Colonic mucosa (tissue), 4 donors: ENCODE measurements at regions not wholly inside any gene's neighbourhood (a gene's known extent, or its start where the extent isn't known, plus 50 kb on each side); places are given as distances from the start of the nearest gene placed in this dataset.

ENCODE experiments used
- DNase-seq: peaks from one replicate; pipeline ENCODE4 v3.0.0-alpha.2; 2020
- H3K27ac ChIP-seq: fragments of 200-600 bp; one replicate; pipeline ENCODE4 v1.8.0; 2021
- H3K27me3 ChIP-seq: fragments of 200-600 bp; one replicate; pipeline ENCODE4 v1.8.0; 2021
- H3K36me3 ChIP-seq: fragments of 200-600 bp; one replicate; pipeline ENCODE4 v1.8.0; 2021
- H3K4me1 ChIP-seq: fragments of 200-600 bp; one replicate; pipeline ENCODE4 v1.8.0; 2021; ENCODE audit warnings: mild to moderate bottlenecking
- H3K4me3 ChIP-seq: fragments of 200-600 bp; one replicate; pipeline ENCODE4 v1.8.0; 2021
- H3K9ac ChIP-seq, 2 donors: one replicate each; pipeline ENCODE4 v1.7.0; 2013; ENCODE audit warnings: control low read depth in 2 of 2, low read depth in 2 of 2, low read length in 2 of 2
- H3K9me3 ChIP-seq: fragments of 200-600 bp; one replicate; pipeline ENCODE4 v1.8.0; 2021
- CTCF ChIP-seq: fragments of 200-600 bp; IDR thresholded peaks from one replicate; pipeline ENCODE4 v1.8.0; 2022; ENCODE audit warnings: antibody characterized with exemption, mild to moderate bottlenecking
- intact Hi-C: fragments of 100-400 bp; cut with DNase I; formaldehyde crosslinking; loops from one replicate; pipeline ENCODE4 v1.14.1; 2022
- donor health status: healthy.
- donor health status: DM: no; HTN: no; CAD: no.
- donor health status: DM: no; HTN: no; CAD: no.

- no peak overlapping the region for H3K27ac ChIP-seq
- intact Hi-C loops = no loop called here
- H3K27me3 ChIP-seq = no peaks in the 10 kb centered on the region
- no peak for TF ChIP-seq CTCF
- DNase-seq = no peak
- no peaks in the 10 kb centered on the region for H3K9me3 ChIP-seq
- no peaks in the 10 kb centered on the region for H3K36me3 ChIP-seq
- H3K4me3 ChIP-seq = no peak overlapping the region
- no peaks in the 10 kb centered on the region for H3K4me1 ChIP-seq
- no peak overlapping the region for H3K9ac ChIP-seq
Observed at GRCh38 chr11:26076233-26076990, 255.5 kb upstream of the ANO3 start.

- intact Hi-C loops = no loop called here
- no peak for TF ChIP-seq CTCF
- DNase-seq = no peak
- Histone ChIP-seq H3K27me3 (no peaks in the 10 kb centered on the region), H3K4me3 (no peak overlapping the region), H3K9ac (no peak overlapping the region), H3K4me1 (no peaks in the 10 kb centered on the region), H3K27ac (no peak overlapping the region), H3K9me3 (no peaks in the 10 kb centered on the region), H3K36me3 (no peaks in the 10 kb centered on the region)
Observed at GRCh38 chr11:26078231-26078821, 253.6 kb upstream of the ANO3 start.

- Histone ChIP-seq H3K36me3 (no peaks in the 10 kb centered on the region), H3K4me3 (no peak overlapping the region), H3K9ac (no peak overlapping the region), H3K9me3 (no peaks in the 10 kb centered on the region), H3K27ac (no peak overlapping the region), H3K27me3 (no peaks in the 10 kb centered on the region), H3K4me1 (no peaks in the 10 kb centered on the region)
- intact Hi-C loops = no loop called here
- no peak for TF ChIP-seq CTCF
- no peak for DNase-seq
Observed at GRCh38 chr11:26084313-26084712, 247.6 kb upstream of the ANO3 start.

GRCh38 chr11:26086028-26086427, 245.9 kb upstream of the ANO3 start:
- no peak for TF ChIP-seq CTCF
- intact Hi-C loops = no loop called here
- Histone ChIP-seq H3K9me3 (no peaks in the 10 kb centered on the region), H3K9ac (no peak overlapping the region), H3K36me3 (no peaks in the 10 kb centered on the region), H3K4me1 (no peaks in the 10 kb centered on the region), H3K27ac (no peak overlapping the region), H3K27me3 (no peaks in the 10 kb centered on the region), H3K4me3 (no peak overlapping the region)
- DNase-seq = no peak

- Histone ChIP-seq H3K9ac (no peak overlapping the region), H3K4me3 (no peak overlapping the region), H3K27me3 (no peaks in the 10 kb centered on the region), H3K4me1 (no peaks in the 10 kb centered on the region), H3K36me3 (no peaks in the 10 kb centered on the region), H3K9me3 (no peaks in the 10 kb centered on the region), H3K27ac (no peak overlapping the region)
- no peak for DNase-seq
- TF ChIP-seq CTCF = no peak
- intact Hi-C loops = no loop called here
Observed at GRCh38 chr11:26087120-26087935, 244.6 kb upstream of the ANO3 start.
